Central memory CD8-positive, alpha-beta T cell (primary cell): ENCODE measurements at regions not wholly inside any gene's neighbourhood (a gene's known extent, or its start where the extent isn't known, plus 50 kb on each side); places are given as distances from the start of the nearest gene placed in this dataset.

Source experiments
- ATAC-seq: fragments of 150-1000 bp; cut with Tn5 transposase; replicated peaks from 2 replicates; pipeline ENCODE4 v1.10.0; 2022; ENCODE audit warnings: mild to moderate bottlenecking, moderate FRiP score, moderate number of reproducible peaks; ENCODE audit not compliant: poor library complexity, severe bottlenecking; ENCODE audit errors: extremely low read depth
- DNase-seq, 2 donors: peaks; one replicate each; pipeline ENCODE4 v3.0.0; 2021; ENCODE audit warnings: low spot score in 2 of 2
- H3K27ac Mint-ChIP-seq: one replicate; pipeline ENCODE4 v1.8.0; 2022; ENCODE audit warnings: low read depth, mild to moderate bottlenecking, moderate library complexity, mixed read lengths
- H3K27me3 Mint-ChIP-seq: one replicate; pipeline ENCODE4 v1.8.0; 2022; ENCODE audit warnings: mixed read lengths
- H3K36me3 Mint-ChIP-seq: one replicate; pipeline ENCODE4 v1.8.0; 2022; ENCODE audit warnings: mild to moderate bottlenecking, moderate library complexity, mixed read lengths; ENCODE audit not compliant: insufficient read depth
- H3K4me1 Mint-ChIP-seq: one replicate; pipeline ENCODE4 v1.8.0; 2022; ENCODE audit warnings: mixed read lengths
- H3K4me3 Mint-ChIP-seq: one replicate; pipeline ENCODE4 v1.8.0; 2022; ENCODE audit warnings: mild to moderate bottlenecking, moderate library complexity, mixed read lengths
- H3K9me3 Mint-ChIP-seq: one replicate; pipeline ENCODE4 v1.8.0; 2022; ENCODE audit warnings: mixed read lengths

DNA sequence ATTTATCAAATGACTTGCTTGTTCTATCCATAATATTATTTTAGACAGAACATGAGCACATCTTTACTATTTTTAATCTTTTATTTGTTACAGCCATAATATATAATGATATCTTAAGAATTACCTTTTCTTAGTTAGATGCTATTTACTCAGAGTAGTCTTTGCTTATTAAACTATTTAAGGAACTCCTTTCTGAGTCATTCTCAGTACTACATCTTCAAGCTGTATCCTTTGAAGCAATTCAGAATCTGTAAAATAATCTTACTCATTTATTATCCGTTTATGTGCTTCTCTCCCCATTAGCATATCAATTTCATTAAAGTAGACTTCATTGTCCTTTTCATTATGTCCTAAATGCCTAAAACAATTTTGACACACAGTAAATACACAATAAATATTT lies 240.4 kb upstream of the FAR2 start:
- no peaks in the 10 kb centered on the region for H3K36me3 Mint-ChIP-seq
- H3K4me1 Mint-ChIP-seq: no peaks in the 10 kb centered on the region
- no peak overlapping the region for H3K4me3 Mint-ChIP-seq
- peaks cover 5% of the 10 kb centered on the region for H3K27me3 Mint-ChIP-seq
- H3K9me3 Mint-ChIP-seq: peaks cover 4% of the 10 kb centered on the region
- ATAC-seq (no peak), DNase-seq (no peak)
- H3K27ac Mint-ChIP-seq: no peak overlapping the region

DNA sequence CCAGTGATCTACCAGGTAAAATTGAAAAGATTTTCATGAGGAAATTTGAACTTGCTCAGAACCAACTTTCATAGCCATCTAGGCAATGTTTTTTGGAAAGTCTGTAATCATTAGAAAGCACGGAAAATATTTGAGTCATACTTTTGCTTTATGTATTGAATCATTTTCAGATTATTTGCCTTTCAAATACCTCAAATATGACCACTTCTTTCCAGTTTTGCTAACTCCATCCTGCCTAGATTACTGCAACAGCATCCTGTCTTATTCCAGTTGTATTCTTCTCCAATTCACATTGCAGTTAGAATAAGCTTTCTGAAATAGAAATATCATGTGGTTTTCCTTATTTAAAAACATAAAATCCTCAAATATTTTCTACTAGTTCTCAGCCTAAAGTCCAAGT lies 239.8 kb upstream of the FAR2 start:
- H3K27me3 Mint-ChIP-seq: no peaks in the 10 kb centered on the region
- DNase-seq: no peak
- H3K4me1 Mint-ChIP-seq: no peaks in the 10 kb centered on the region
- no peak overlapping the region for H3K4me3 Mint-ChIP-seq
- ATAC-seq: no peak
- no peak overlapping the region for H3K27ac Mint-ChIP-seq
- peaks cover 8% of the 10 kb centered on the region for H3K9me3 Mint-ChIP-seq
- no peaks in the 10 kb centered on the region for H3K36me3 Mint-ChIP-seq

DNA sequence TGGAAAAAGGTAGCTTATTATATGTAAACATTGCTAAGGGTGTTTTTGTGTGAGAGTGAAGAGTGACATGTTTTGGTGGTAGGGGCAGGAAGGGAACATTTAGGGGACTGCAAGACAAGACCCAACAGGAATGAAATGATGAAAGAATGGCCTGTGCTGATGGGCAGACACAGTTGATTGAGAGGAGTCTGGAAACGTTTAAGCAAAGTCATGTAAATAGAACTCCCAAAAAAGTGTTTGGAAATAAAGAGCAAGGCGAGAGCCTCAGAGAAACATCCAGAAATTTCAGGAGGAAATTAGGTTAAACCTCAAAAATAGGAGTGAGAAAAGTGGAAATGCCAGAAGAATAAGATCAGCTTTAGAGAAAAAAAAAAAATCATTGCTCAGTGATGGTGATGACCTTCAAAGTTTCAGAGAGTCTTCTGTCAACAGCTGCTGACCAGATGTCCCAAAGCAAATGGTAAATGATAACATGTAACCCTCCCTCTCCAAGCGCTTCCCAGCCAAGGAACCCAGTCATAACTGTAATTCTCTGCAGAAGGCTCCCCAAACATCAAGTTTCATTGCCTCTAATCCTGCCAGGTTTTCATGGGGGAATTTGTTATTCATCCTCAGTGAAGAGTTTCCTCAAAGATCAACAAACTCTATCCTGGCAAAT lies 223.2 kb upstream of the FAR2 start:
- no peak for DNase-seq
- no peaks in the 10 kb centered on the region for H3K36me3 Mint-ChIP-seq
- H3K4me3 Mint-ChIP-seq: no peak overlapping the region
- no peaks in the 10 kb centered on the region for H3K27me3 Mint-ChIP-seq
- H3K9me3 Mint-ChIP-seq: no peaks in the 10 kb centered on the region
- no peak overlapping the region for H3K27ac Mint-ChIP-seq
- ATAC-seq: no peak
- H3K4me1 Mint-ChIP-seq: no peaks in the 10 kb centered on the region

DNA sequence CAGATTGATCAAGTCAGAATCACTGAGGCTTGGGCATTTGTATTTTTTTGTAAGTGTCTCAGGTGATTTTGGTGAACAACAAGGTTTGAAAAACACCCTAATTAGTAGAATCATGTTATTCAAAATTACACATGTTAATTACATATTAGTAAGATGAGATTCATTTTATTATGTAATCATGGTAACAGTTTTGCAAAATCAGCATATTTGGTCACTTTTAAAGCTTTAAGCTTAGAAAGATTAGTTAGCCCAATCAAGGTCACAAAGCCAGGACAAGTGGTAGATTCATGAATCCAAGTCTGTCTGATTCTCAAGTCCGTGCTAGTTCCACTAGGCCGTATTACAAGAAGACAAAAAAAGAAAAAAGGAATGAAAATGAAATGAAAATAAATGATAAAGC lies 218.4 kb upstream of the FAR2 start:
- DNase-seq (no peak), ATAC-seq (no peak)
- Mint-ChIP-seq H3K27me3 (no peaks in the 10 kb centered on the region), H3K27ac (no peak overlapping the region), H3K4me1 (no peaks in the 10 kb centered on the region), H3K36me3 (no peaks in the 10 kb centered on the region), H3K9me3 (no peaks in the 10 kb centered on the region), H3K4me3 (no peak overlapping the region)

DNA sequence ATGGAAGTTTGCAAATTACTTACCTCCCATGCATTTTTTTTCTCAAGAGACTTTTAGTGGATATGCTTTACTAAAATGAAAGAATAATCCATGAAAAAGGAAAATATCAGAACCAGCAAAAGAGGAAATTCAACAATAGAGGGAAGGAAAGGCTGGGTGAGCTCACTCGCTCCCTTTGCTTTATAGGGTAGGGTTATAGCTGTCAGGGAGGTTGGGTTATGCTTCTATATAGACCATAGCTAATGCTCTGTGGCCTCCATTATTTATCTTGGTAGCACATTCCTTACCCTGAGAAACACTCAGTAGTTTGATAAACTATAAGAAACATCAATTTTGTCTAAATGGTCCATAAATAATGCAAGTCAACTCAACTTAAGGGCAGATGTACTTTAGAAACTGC lies 215.9 kb upstream of the FAR2 start:
- ATAC-seq: no peak
- Mint-ChIP-seq H3K4me1 (no peaks in the 10 kb centered on the region), H3K36me3 (no peaks in the 10 kb centered on the region)

DNA sequence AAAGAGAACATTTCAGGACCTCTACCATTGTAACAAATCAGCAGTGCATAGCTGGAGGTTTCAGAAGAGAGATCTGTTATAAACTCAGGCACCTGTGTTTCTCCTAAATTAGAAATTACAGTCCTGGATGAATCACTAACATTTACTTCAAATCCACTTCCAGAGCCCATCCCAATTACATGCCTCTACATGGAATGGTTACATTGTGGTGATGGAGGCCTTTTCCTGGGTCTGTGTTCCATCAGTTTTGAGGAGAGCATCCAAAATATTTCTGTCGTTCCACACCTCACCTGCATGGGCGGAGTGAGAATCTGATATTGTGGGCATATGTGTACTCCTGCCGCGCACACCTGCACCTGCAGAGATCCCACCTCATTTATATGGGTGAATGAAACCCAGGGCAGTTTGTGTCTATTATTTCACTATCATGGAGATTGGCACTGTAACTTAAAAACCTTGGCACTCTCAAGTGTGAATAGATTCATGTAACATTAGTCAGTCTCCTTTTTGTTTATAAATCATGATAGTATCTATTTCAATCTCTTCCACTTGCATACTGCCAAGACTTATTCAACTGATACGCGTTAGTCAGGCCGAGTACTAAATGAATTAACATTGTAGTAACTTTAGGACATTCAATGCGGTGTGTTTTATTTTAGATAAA lies 215.1 kb upstream of the FAR2 start:
- Mint-ChIP-seq H3K27me3 (peaks cover 10% of the 10 kb centered on the region), H3K36me3 (no peaks in the 10 kb centered on the region), H3K27ac (no peak overlapping the region), H3K4me1 (no peaks in the 10 kb centered on the region), H3K9me3 (no peaks in the 10 kb centered on the region), H3K4me3 (no peak overlapping the region)
- no peak for DNase-seq
- ATAC-seq: no peak

More for the DNA sequence above, 215.9 kb upstream of the FAR2 start:
- Mint-ChIP-seq H3K27me3 (peaks cover 2% of the 10 kb centered on the region), H3K27ac (no peak overlapping the region), H3K9me3 (no peaks in the 10 kb centered on the region), H3K4me3 (no peak overlapping the region)
- no peak for DNase-seq

DNA sequence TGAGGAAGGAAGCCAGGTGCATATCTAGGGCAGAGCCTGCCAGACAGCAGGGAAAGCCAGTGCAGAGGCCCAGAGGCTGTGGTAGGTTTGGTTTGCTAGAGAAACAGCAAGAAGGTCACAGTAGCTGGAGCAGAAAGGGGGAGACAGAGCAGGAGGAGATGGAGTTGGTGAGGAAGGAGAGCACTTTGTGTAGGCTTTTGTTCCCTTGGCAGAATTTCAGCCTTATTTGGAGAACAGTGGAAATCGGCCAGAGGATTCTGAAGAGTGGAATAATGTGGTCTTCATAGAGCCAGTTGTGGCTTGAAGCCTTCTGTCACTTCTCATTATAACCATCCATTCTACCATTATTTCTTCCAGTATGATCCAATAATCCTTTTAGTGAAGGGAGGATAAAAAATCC lies 212.9 kb upstream of the FAR2 start:
- no peak overlapping the region for H3K27ac Mint-ChIP-seq
- H3K36me3 Mint-ChIP-seq: no peaks in the 10 kb centered on the region
- H3K9me3 Mint-ChIP-seq: no peaks in the 10 kb centered on the region
- no peaks in the 10 kb centered on the region for H3K4me1 Mint-ChIP-seq
- H3K27me3 Mint-ChIP-seq: peaks cover 19% of the 10 kb centered on the region
- ATAC-seq (no peak), DNase-seq (no peak)
- no peak overlapping the region for H3K4me3 Mint-ChIP-seq

DNA sequence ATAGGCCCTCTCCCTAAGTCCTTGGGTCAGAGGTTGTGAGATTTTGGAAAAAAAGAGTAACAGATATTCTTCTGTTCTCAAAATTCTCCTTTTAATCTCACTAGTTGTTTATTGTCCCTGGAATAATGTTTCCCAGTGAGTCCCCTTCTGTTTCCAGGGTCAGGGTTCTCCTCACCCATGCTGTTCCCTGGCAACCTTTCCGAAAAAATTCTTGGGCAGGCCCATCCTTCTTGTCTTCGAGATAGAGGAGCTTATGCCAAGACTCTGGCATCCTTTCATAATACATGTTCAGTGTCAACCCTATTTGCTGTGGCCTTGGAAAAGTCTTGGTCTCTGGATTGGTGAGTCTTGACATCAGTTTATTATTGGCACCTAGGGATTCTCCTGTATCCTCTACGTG lies 212.4 kb upstream of the FAR2 start:
- H3K4me3 Mint-ChIP-seq: no peak overlapping the region
- peaks cover 19% of the 10 kb centered on the region for H3K27me3 Mint-ChIP-seq
- DNase-seq: no peak
- no peaks in the 10 kb centered on the region for H3K36me3 Mint-ChIP-seq
- H3K27ac Mint-ChIP-seq: no peak overlapping the region
- H3K4me1 Mint-ChIP-seq: no peaks in the 10 kb centered on the region
- H3K9me3 Mint-ChIP-seq: no peaks in the 10 kb centered on the region
- ATAC-seq: no peak

DNA sequence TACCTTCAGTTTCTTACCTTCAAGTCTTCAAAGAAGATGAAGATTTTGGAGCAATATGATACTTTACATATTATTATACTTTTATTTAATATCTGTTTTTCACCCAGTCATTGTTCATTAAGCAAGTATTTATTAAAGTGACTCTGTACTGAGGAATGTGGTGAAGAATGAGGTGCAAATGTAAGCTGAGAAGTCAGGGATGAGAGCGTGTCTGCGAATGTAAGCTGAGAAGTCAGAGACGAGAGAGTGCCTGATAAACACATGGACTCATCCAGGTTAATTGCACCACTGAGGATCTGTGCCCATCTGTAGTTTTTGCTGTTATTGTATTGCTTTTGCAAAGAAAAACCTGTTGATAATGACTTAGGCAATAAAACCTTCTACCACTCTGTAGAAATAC lies 211.9 kb upstream of the FAR2 start:
- no peak for DNase-seq
- no peaks in the 10 kb centered on the region for H3K36me3 Mint-ChIP-seq
- no peak overlapping the region for H3K4me3 Mint-ChIP-seq
- H3K27ac Mint-ChIP-seq: no peak overlapping the region
- ATAC-seq: no peak
- H3K27me3 Mint-ChIP-seq: peaks cover 19% of the 10 kb centered on the region
- H3K4me1 Mint-ChIP-seq: no peaks in the 10 kb centered on the region
- no peaks in the 10 kb centered on the region for H3K9me3 Mint-ChIP-seq

DNA sequence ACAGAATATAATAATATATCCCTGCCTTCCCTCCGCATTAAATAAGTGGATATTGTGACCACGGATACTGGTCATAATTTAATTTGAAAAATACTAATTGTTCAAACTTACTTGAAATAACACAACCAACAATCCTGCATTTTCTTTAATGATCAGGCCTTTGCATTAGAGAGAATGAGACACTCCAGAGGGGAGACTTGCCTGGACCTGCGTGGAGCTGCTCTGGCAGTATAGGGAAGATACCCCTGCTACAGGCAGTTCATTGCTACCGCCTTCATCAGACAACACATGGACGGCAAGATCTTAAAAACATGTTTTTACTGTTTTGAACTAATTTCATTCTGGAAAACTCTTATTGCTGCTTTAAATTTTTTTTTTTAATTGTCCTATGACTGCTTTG lies 211.0 kb upstream of the FAR2 start:
- no peak overlapping the region for H3K4me3 Mint-ChIP-seq
- no peaks in the 10 kb centered on the region for H3K4me1 Mint-ChIP-seq
- ATAC-seq (no peak), DNase-seq (no peak)
- H3K27ac Mint-ChIP-seq: no peak overlapping the region
- no peaks in the 10 kb centered on the region for H3K36me3 Mint-ChIP-seq
- peaks cover 19% of the 10 kb centered on the region for H3K27me3 Mint-ChIP-seq
- H3K9me3 Mint-ChIP-seq: no peaks in the 10 kb centered on the region

DNA sequence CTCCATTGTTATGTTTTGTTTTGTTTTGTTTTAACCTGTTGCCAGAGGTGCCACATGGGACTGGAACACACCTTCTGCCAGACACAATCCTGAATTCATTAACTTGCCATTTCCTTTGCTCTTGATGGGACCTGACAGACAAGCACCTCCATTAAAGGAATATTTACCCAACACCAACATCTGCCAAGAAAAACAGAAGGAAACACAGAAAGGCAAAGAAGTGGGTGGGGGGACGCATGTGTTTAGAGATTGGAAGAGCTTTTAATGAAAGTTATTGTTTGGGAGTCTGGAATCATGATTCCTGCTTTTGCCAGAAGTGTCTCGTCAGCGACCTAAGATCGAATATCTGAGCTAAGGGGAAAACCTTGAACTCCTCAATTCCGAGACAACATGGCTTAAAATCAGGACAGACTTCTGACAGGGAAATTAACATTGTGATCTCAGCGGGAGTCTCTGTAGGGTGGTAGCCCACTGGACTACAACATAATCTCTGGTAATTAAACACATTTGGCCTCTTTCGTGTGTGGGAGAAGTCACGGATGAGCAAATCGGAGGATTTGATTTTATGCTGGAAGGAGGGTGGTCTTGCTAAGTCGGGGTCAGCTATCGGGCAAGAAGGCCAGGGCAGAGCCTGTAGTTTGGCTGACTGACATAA lies 210.4 kb upstream of the FAR2 start:
- ATAC-seq (no peak), DNase-seq (no peak)
- no peaks in the 10 kb centered on the region for H3K9me3 Mint-ChIP-seq
- H3K36me3 Mint-ChIP-seq: no peaks in the 10 kb centered on the region
- no peak overlapping the region for H3K4me3 Mint-ChIP-seq
- H3K27ac Mint-ChIP-seq: no peak overlapping the region
- peaks cover 19% of the 10 kb centered on the region for H3K27me3 Mint-ChIP-seq
- no peaks in the 10 kb centered on the region for H3K4me1 Mint-ChIP-seq

DNA sequence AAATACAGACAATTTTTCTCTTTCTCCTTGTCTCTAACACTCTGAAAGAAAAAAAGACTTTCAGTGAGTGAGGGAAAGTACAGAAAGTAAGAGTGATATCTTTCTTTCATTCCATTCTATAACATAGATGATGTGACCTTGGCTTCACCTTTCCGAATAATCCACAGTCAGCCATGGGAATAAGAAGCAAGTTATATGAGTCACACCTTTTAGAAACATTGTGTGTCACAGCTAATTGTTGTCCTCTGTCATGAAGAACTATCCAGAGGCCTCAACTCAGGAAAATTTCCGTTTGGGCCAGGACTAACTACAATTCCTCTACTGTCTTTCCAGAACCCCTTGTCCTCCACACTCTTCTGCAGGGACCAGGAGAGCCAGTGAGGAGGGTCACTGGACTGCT lies 209.7 kb upstream of the FAR2 start:
- Mint-ChIP-seq H3K27me3 (peaks cover 19% of the 10 kb centered on the region), H3K4me3 (no peak overlapping the region), H3K4me1 (no peaks in the 10 kb centered on the region), H3K27ac (no peak overlapping the region), H3K9me3 (no peaks in the 10 kb centered on the region), H3K36me3 (no peaks in the 10 kb centered on the region)
- DNase-seq (no peak), ATAC-seq (no peak)

DNA sequence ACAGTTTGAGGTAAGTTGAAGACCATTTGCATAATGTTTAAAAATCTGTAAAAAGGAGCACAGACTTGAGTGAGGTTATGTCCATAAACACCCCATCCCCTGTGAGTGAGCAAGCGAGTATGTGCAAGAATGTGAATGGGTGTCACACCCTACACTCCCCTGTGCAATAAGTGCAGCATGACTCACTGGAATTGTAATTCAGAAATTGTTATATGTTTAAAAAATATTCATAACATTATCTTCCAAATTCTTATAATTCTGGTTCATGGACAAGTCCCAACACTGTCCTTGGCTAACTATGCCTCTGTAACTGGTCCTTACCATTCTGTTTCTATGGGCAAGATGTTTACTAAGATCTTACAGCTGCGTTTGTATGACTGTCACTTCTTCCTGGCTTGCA lies 207.8 kb upstream of the FAR2 start:
- Mint-ChIP-seq H3K36me3 (no peaks in the 10 kb centered on the region), H3K4me1 (no peaks in the 10 kb centered on the region), H3K27me3 (peaks cover 19% of the 10 kb centered on the region), H3K4me3 (no peak overlapping the region), H3K27ac (no peak overlapping the region), H3K9me3 (no peaks in the 10 kb centered on the region)
- DNase-seq (no peak), ATAC-seq (no peak)
